ENCODE measurements at regions not wholly inside any gene's neighbourhood (a gene's known extent, or its start where the extent isn't known, plus 50 kb on each side); places are given as distances from the start of the nearest gene placed in this dataset.

- TF ChIP-seq ZBTB7A (IDR thresholded peaks at IDR 0.05; ENCODE audit: low read depth) (no peak), MAX (IDR thresholded peaks at IDR 0.05) (no peak), TEAD4 (IDR thresholded peaks at IDR 0.05) (no peak), FOXM1 (IDR thresholded peaks at IDR 0.05; ENCODE audit: borderline replicate concordance, low read depth) (no peak), EP300 (IDR thresholded peaks at IDR 0.05; ENCODE audit: borderline replicate concordance) (no peak), EGR1 (IDR thresholded peaks at IDR 0.05) (no peak), USF1 (IDR thresholded peaks at IDR 0.05) (no peak), CREB1 (IDR thresholded peaks at IDR 0.05; ENCODE audit: low read depth) (no peak), CEBPB (IDR thresholded peaks at IDR 0.05) (no peak)
Observed at GRCh38 chr4:95929448-95930064, 89.7 kb downstream of the PDHA2 start.

DNA sequence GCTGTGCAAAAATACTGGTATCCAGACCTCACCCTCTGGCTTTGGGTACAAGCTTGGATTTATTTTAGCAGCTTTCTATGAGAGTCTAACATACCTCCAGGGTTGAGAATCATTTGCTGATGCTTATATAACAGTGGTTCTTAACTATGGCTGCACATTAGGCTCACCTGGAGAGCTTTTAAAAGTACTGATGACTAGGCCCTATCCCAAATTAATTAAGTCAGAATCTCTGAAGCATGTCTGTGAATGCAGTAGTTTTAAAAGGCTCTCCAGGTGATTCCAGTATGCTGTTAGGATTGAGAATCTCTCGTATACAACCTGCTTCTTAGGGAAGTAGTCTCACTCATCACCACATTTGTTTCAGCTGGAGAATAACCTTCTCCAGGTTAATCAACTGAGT is 99.2 kb downstream of the PDHA2 start:
- TF ChIP-seq ZBTB7A (IDR thresholded peaks at IDR 0.05; ENCODE audit: low read depth), result no peak
- no peak for TF ChIP-seq TEAD4 (IDR thresholded peaks at IDR 0.05)
- no peak for TF ChIP-seq EGR1 (IDR thresholded peaks at IDR 0.05)
- TF ChIP-seq CEBPB (IDR thresholded peaks at IDR 0.05), result no peak
- TF ChIP-seq USF1 (IDR thresholded peaks at IDR 0.05), result no peak
- TF ChIP-seq TCF12 (IDR thresholded peaks at IDR 0.05; ENCODE audit: low read depth), result no peak
- TF ChIP-seq FOXM1 (IDR thresholded peaks at IDR 0.05; ENCODE audit: borderline replicate concordance, low read depth), result no peak
- no peak for TF ChIP-seq EP300 (IDR thresholded peaks at IDR 0.05; ENCODE audit: borderline replicate concordance)
- no peak for TF ChIP-seq YY1 (IDR thresholded peaks at IDR 0.05; ENCODE audit: low read depth)
- no peak for TF ChIP-seq NFIC (IDR thresholded peaks at IDR 0.05)
- no peak for TF ChIP-seq RAD21 (IDR thresholded peaks at IDR 0.05; ENCODE audit: low read depth)
- TF ChIP-seq CREB1 (IDR thresholded peaks at IDR 0.05; ENCODE audit: low read depth), result no peak

DNA sequence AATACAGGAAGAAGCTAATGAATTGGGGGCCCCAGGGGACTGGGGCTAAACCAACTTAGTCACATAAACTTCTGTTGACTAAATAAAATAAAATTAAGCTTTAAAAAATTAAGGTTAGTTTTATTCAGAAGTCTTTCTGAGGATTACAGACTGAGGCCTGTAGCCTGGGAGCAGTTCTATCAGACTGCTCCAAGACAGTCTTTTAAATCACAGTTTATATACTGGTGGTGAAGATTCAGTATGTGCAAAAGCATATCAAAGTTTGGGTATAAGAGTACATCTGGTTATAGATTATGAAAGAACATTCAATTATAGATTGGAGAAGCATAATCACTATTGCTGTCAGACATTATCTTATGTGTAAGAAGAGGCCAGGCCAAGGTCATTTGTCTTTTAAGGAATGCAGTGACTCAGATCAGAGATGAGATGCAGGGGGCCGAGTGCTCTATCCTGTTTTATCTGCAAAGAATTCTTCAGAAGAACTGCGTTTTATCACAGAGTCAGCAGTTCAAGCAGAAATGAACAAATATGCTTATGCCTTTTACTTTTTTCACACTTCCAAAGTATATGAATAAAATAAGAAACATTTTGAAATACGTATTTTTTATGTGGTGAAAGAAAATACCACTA is 109.4 kb downstream of the PDHA2 start:
- TF ChIP-seq USF1 (IDR thresholded peaks at IDR 0.05), result no peak
- no peak for TF ChIP-seq RAD21 (IDR thresholded peaks at IDR 0.05; ENCODE audit: low read depth)
- no peak for TF ChIP-seq ZBTB7A (IDR thresholded peaks at IDR 0.05; ENCODE audit: low read depth)
- no peak for TF ChIP-seq REST (IDR thresholded peaks at IDR 0.05; ENCODE audit: low read depth)
- no peak for TF ChIP-seq TCF12 (IDR thresholded peaks at IDR 0.05; ENCODE audit: low read depth)

DNA sequence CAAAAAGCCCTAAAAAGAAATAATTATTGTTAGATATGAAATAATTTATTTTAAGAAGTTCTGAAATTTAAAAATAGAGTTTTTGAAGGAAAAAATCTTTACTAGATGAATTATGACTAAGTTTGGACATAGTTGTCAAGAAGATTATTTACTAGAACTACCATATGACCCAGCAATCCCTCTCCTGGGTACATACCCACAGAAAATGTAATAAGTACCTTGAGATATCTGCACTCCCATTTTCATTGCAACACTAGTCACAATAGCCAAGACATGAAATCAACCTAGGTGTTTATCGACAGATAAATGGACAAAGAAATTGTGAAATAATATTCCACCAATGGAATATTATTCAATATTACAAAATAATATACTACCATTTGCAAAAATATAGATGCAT is 109.9 kb downstream of the PDHA2 start:
- TF ChIP-seq USF1 (IDR thresholded peaks at IDR 0.05), result no peak
- no peak for TF ChIP-seq MAX (IDR thresholded peaks at IDR 0.05)

DNA sequence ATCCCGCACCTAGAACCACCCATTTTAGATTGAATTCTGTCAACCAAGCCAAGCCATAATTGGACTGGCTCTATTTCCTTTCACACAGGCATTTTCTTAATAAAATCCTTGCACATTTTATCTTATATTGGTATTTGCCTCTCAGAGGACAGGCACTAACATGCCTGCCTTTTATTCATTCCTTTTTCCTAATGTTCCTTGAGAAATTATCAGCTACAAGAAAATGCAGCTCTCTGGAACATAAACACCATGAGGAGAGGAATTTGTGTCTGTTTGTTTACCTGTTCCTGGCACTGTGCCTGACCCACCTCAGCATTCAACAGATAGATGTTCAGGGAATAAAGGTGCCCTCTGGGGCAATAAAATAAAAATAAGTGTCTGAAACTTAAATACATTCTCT is 116.2 kb downstream of the PDHA2 start:
- no peak for TF ChIP-seq NFIC (IDR thresholded peaks at IDR 0.05)
- TF ChIP-seq CREB1 (IDR thresholded peaks at IDR 0.05; ENCODE audit: low read depth), result no peak
- no peak for TF ChIP-seq MAX (IDR thresholded peaks at IDR 0.05)
- TF ChIP-seq EGR1 (IDR thresholded peaks at IDR 0.05), result no peak
- TF ChIP-seq YY1 (IDR thresholded peaks at IDR 0.05; ENCODE audit: low read depth), result no peak
- no peak for TF ChIP-seq CEBPB (IDR thresholded peaks at IDR 0.05)
- TF ChIP-seq REST (IDR thresholded peaks at IDR 0.05; ENCODE audit: low read depth), result no peak
- TF ChIP-seq TEAD4 (IDR thresholded peaks at IDR 0.05), result no peak
- TF ChIP-seq EP300 (IDR thresholded peaks at IDR 0.05; ENCODE audit: borderline replicate concordance), result no peak
- no peak for TF ChIP-seq TAF1 (IDR thresholded peaks at IDR 0.05; ENCODE audit: low read depth)
- TF ChIP-seq RAD21 (IDR thresholded peaks at IDR 0.05; ENCODE audit: low read depth), result no peak
- TF ChIP-seq USF1 (IDR thresholded peaks at IDR 0.05), result no peak

Data from Ishikawa (cell line).